ENCODE measurements at regions not wholly inside any gene's neighbourhood (a gene's known extent, or its start where the extent isn't known, plus 50 kb on each side); places are given as distances from the start of the nearest gene placed in this dataset.
"Not testable (repeated sequence)": the region's sequence is repeated elsewhere in the genome, so short reads cannot be mapped to it uniquely, and the experiment has no call there.

DNA sequence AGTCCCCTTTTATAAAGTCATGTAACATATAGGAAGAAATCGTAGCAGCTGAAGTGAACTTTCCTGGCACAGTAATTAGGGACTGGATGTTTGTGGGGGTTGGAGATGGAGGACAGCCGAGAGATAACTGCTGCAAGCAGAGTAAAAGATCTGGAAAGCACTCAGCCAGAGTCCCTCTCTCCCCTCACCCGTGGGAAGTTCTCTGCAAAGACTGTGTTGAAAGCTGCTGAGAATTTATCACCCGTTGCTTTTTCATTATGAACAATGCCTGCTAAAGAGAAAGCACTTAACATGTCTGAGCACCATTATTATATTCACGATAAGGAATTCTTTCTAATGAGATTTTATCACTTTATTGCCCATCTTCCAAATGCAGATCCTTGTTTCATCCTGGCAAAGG, 248.8 kb downstream of the SHOX2 start:
- DNase-seq (ENCODE audit: low read depth in 2 of 2), result no peak

GRCh38 chr3:157856078-157856939, 249.9 kb downstream of the SHOX2 start:
- no peak for DNase-seq (ENCODE audit: low read depth in 2 of 2)

- DNase-seq (ENCODE audit: low read depth in 2 of 2), result not testable (repeated sequence)
Observed at GRCh38 chr3:157845839-157846238, 260.4 kb downstream of the SHOX2 start.

DNA sequence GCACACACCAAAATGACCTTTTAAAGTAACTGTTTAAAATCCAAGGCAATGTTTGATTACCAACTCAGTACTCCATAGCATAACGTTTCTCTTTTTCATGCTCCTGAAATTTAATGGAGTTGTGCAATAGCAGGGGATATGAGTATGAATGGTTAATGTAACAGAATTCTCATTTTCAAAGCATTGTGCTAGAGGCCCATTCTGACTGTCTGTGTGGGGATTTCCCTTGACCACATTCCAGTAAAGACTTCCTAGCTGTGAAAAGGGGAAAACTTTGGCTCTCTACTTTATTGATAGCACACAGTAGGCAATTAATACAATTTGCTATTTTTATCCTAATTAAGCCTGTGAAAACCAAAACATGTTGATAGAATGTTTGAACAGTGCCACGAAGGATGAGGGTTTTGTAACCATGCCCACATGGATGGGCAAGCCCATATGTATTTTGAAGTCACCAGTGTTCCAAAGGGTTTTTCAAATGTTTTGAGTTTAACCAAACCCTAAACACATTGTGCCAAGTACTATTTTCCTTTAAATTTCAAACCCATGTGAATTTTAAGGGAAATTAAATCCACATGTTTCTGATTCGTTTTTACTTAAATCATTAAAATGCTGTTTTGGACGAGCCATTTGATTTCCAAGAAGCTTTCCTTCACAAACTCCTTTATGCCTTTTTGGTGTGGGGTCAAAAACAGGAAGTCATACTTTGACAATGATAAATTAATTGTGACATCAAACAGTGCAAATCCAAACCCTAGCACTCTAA, 261.2 kb downstream of the SHOX2 start:
- DNase-seq (ENCODE audit: low read depth in 2 of 2), result no peak

GRCh38 chr3:157844216-157844615, 262.0 kb downstream of the SHOX2 start:
- no peak for DNase-seq (ENCODE audit: low read depth in 2 of 2)

DNA sequence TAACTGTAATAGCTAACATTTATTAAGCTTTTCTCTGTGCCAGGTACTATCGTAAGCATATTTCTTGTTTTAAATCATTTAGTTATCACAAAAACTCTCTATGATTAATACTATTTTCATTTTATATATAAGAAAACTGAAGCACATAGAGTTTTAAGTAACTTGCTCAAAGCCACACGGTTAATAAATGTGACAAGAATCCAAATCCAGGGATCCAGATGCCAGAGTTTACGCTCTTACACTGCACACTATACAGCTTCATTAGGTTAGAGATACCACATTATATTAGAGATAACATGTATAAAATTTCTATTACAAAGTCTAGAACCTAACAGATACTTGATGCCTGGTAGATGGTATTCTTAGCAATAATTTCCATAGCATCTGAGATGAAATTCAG, 265.2 kb downstream of the SHOX2 start:
- no peak for DNase-seq (ENCODE audit: low read depth in 2 of 2)

DNA sequence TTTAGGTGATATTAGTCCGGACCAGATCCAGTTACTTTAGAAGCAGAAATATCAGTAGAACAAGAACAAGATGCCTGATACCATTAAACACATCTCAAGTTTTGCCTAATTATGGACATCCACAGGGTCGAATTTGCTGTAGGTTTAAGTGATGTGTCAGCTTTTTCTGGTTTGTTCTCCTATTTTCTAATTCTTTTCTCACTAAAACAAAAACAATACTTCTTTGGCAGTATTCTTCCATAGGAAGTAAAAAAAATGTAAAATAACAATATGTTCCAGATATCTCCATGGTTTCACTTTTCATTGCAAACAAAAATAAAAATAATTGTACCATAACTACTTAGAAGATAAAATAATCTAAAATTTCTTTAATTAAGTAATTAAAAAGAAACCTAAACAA, 265.7 kb downstream of the SHOX2 start:
- no peak for DNase-seq (ENCODE audit: low read depth in 2 of 2)

- DNase-seq (ENCODE audit: low read depth in 2 of 2), result no peak
Observed at GRCh38 chr3:157838457-157838856, 267.8 kb downstream of the SHOX2 start.

DNA sequence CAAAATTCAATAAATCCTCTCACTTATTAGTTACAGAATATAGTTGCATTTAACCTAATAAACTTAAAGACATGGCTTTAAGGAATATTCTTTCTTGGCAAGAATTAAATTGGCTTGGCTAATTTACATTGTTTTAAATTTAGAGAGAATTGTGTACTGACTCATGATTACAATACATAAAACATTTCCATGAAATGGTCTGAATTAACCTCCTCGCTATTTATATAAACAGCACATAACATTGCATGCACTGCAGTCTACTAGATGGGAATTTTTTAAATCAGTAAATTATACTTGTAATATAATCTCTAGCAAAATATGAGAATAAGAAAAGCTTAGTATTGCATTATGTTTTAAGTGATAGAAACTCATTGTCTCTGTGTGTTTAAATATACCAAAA, 268.9 kb downstream of the SHOX2 start:
- DNase-seq (ENCODE audit: low read depth in 2 of 2), result no peak

DNA sequence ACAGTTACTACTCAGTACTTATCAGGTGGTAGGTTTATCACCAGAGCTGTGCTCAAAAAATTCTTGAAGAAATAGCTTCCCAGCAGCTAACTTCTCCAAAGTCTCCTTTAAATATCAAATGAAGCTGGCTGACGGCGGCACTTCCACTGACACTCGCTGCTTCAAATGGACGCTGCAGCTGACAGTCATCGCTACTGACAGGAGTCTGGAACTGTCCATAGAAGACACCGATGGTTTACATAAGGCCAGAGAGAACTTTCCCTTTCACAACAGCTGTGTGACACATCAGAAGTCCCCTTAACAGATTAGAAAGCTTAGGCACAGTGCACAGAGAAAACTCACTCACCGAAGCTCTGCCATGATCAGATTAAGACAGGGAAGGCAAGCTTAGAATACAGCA, 270.2 kb downstream of the SHOX2 start:
- DNase-seq (ENCODE audit: low read depth in 2 of 2), result no peak

- DNase-seq (ENCODE audit: low read depth in 2 of 2), result no peak
Observed at GRCh38 chr3:157832588-157832987, 273.6 kb downstream of the SHOX2 start.

DNA sequence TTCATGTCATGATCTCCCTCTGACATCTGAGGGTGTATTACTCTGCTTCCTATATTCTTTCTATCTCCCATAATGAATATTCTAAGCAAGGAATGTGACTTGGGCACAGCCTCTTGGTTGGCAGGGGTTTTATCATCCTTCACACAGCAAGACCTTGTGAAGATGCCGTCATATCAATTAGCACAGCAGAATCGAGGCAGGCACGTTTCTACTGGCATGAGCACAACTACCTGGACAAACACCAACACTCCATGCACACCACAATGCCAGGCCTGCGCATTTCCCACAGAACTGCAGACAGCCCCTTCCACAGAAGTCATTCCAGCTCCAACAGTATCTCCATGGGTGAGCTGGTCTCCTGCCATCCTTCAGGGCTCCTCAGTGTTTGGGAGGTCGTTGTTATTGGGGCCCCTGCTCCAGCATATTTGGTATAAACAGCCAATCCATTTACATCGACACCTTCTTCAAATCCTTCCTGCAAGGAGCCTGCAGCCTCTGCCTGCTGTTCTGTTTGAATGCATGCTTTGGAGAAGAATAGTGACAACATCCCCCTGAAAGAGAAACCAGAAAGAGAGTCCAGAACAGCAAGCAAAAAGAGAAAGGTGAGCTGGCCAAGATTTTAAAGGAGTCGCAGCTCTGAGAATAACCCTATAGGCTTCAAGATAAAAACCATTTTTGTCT, 275.5 kb downstream of the SHOX2 start:
- DNase-seq (ENCODE audit: low read depth in 2 of 2), result no peak

- DNase-seq (ENCODE audit: low read depth in 2 of 2), result no peak
Observed at GRCh38 chr3:157829786-157830185, 276.4 kb downstream of the SHOX2 start.

DNA sequence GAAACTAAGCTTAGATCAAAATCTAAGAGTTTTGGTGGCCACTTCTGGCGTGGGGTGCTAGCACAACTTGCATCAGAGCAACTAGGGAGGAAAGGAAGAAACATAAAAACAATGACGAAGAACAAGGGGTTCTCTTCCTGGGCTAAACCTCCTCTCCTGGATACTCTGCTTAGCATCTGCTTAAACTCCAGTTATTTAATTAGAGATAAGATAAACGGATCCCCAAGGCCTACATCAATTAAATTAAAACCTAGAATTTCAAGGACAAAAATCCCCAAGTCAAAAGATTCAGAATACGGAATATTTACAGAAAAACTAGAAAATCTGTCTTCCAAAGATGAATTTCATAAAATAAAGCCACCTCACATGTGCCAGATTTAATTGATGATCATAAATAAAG, 281.9 kb downstream of the SHOX2 start:
- no peak for DNase-seq (ENCODE audit: low read depth in 2 of 2)

DNA sequence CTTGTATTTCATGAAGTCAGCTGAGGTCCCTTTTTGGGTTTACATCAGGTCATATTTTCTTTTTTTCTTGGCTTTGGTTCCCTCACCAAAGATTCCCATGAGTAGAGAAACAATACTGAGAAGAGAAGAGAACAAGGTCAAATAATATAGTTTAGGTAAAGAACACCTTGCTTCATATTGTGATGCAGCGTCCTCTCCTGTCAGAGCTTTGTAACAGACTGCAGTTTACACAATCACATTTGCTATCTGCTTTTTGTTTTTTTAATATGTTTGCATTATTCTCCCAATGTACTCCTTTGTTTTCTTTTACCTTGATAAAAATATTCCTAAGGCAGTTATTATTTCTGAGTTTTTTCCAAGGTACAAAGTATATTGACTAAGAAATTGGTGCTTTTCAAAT, 283.2 kb downstream of the SHOX2 start:
- DNase-seq (ENCODE audit: low read depth in 2 of 2), result no peak

GRCh38 chr3:157820157-157820517, 286.1 kb downstream of the SHOX2 start:
- DNase-seq (ENCODE audit: low read depth in 2 of 2), result no peak

GRCh38 chr3:157819270-157820156, 286.7 kb downstream of the SHOX2 start:
- DNase-seq (ENCODE audit: low read depth in 2 of 2), result no peak

- no peak for DNase-seq (ENCODE audit: low read depth in 2 of 2)
Observed at GRCh38 chr3:157816896-157817295, 289.3 kb downstream of the SHOX2 start.

GRCh38 chr3:157816296-157816695, 289.9 kb downstream of the SHOX2 start:
- DNase-seq (ENCODE audit: low read depth in 2 of 2), result no peak

DNA sequence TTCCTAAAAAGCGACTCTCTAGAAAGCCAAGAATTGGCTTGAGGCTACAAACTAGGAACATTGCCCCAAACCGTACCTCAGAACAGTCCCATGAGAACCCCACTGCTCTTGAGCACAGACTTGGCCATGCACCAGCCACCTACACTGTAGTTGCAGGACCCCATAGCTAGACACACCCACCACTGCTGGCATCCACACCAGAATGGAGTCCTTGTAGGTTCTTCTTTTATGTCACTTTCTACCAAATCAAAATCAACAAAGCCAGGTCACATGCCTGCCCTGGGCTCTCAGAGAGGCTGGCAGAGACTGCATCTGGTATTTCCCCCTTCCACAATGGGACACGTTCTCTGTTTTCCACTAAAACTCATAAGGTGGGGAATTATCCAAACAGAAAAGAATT, 290.5 kb downstream of the SHOX2 start:
- no peak for DNase-seq (ENCODE audit: low read depth in 2 of 2)

DNA sequence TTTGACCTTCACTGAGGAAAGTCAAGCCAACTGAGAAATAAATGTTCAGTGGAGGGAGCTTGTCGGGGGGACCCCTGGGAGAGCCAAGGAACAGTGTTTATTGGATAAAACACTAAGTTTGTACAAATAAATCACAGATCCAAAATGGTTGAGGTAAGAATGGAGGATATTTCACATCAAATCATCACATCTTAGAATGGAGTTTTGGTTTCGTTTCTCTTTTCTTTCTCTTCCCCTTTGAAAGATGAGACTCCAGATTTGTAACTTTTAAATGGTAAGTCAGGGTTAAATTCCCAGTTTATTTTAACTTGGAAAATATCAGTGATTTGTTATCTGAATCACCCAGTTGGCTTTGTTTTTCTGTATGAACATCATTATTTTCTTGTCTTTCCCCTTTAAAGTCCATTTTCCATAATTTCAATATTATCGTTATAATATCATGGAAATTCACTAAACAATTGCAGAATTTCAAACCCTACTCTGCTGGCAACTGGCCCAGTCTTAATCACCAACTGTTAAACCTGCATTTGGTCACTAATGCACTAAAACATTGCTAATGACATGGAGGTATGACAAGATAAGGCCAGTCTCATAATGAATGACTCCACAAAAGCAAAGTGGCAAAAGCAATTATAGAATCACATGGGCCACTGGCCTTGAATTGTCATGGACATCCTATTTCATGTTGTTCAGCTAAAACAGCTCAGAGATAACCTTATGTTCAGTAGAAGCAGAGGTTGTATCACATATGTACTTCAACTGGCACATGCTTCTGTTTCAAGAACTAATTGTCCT, 295.1 kb downstream of the SHOX2 start:
- DNase-seq (ENCODE audit: low read depth in 2 of 2), result no peak

Data from dermis microvascular lymphatic vessel endothelial cell (primary cell).